HepG2 (cell line): ENCODE measurements at regions not wholly inside any gene's neighbourhood (a gene's known extent, or its start where the extent isn't known, plus 50 kb on each side); places are given as distances from the start of the nearest gene placed in this dataset.
A peak's percentile ranks its signal among the peaks of the same experiment; 100 is the strongest.

Source experiments
- ARID5B ChIP-seq: IDR thresholded peaks from 2 replicates; pipeline ENCODE4 v1.4.0; 2020; ENCODE audit warnings: mild to moderate bottlenecking, missing genetic modification reagents
- CEBPB ChIP-seq: IDR thresholded peaks from 2 replicates; pipeline ENCODE4 v1.6.1; 2011; ENCODE audit warnings: low read depth, low read length, improper control_type of control experiment, borderline replicate concordance
- EP300 ChIP-seq, 3 experiments: sonication (generic) in 1 of 3; formaldehyde crosslinking in 1 of 3; IDR thresholded peaks; 2 replicates each; pipeline versions ENCODE4 v1.5.1 to v1.6.1; 2011 to 2020; ENCODE audit warnings: low read depth in 2 of 3, low read length in 2 of 3, borderline replicate concordance in 1 of 3, improper control_type of control experiment in 1 of 3, mild to moderate bottlenecking in 1 of 3, missing genetic modification reagents in 1 of 3, moderate library complexity in 1 of 3
- FOSL2 ChIP-seq: sonication (generic); formaldehyde crosslinking; IDR thresholded peaks from 2 replicates; pipeline ENCODE4 v1.4.0; 2020; ENCODE audit warnings: missing genetic modification reagents
- HOMEZ ChIP-seq: IDR thresholded peaks from 2 replicates; pipeline ENCODE4 v1.6.1; 2016; ENCODE audit warnings: low read depth
- NFKB2 ChIP-seq: sonication (generic); formaldehyde crosslinking; IDR thresholded peaks from 2 replicates; pipeline ENCODE4 v1.4.0; 2020; ENCODE audit warnings: missing genetic modification reagents, borderline replicate concordance
- PATZ1 ChIP-seq: sonication (generic); formaldehyde crosslinking; IDR thresholded peaks from 2 replicates; pipeline ENCODE4 v1.4.0; 2020; ENCODE audit warnings: missing genetic modification reagents
- RARA ChIP-seq: IDR thresholded peaks from 2 replicates; pipeline ENCODE4 v1.6.1; 2016; ENCODE audit warnings: missing genetic modification reagents, missing compliant biosample characterization
- REST ChIP-seq, 2 experiments: IDR thresholded peaks; 2 replicates each; pipeline ENCODE4 v1.6.1; 2011 to 2012; ENCODE audit warnings: low read length in 2 of 2, borderline replicate concordance in 1 of 2, low read depth in 1 of 2, mild to moderate bottlenecking in 1 of 2, moderate library complexity in 1 of 2
- SOX6 ChIP-seq, 2 experiments: fragments of 450-650 bp in 1 of 2; sonication (generic) in 1 of 2; formaldehyde crosslinking in 1 of 2; IDR thresholded peaks; 2 replicates each; pipeline versions ENCODE4 v1.4.0 to v1.6.1; 2017 to 2020; ENCODE audit warnings: antibody characterized with exemption in 1 of 2, mild to moderate bottlenecking in 1 of 2, missing genetic modification reagents in 1 of 2
- XBP1 ChIP-seq: sonication (generic); formaldehyde crosslinking; IDR thresholded peaks from 2 replicates; pipeline ENCODE4 v1.5.0; 2020; ENCODE audit warnings: missing genetic modification reagents
- ZC3H4 ChIP-seq: sonication (generic); formaldehyde crosslinking; IDR thresholded peaks from 2 replicates; pipeline ENCODE4 v1.4.0; 2020; ENCODE audit warnings: missing genetic modification reagents, borderline replicate concordance
- ZMYM4 ChIP-seq: sonication (generic); formaldehyde crosslinking; IDR thresholded peaks from 2 replicates; pipeline ENCODE4 v1.8.1; 2023; ENCODE audit warnings: mild to moderate bottlenecking, missing genetic modification reagents
- ZNF124 ChIP-seq: sonication (generic); formaldehyde crosslinking; IDR thresholded peaks from 2 replicates; pipeline ENCODE4 v1.4.0; 2020; ENCODE audit warnings: missing genetic modification reagents
- ZNF138 ChIP-seq: sonication (generic); formaldehyde crosslinking; IDR thresholded peaks from 2 replicates; pipeline ENCODE4 v1.5.0; 2020; ENCODE audit warnings: mild to moderate bottlenecking, low read depth, missing genetic modification reagents
- ZNF562 ChIP-seq: sonication (generic); formaldehyde crosslinking; IDR thresholded peaks from 2 replicates; pipeline ENCODE4 v1.8.0; 2022; ENCODE audit warnings: missing genetic modification reagents, borderline replicate concordance
- ZNF75D ChIP-seq: sonication (generic); formaldehyde crosslinking; IDR thresholded peaks from 2 replicates; pipeline ENCODE4 v1.8.1; 2023; ENCODE audit warnings: missing genetic modification reagents, mild to moderate bottlenecking, borderline replicate concordance

GRCh38 chr2:145845207-145845894 lies 1325.4 kb upstream of the ZEB2 start (continued):
- TF ChIP-seq PATZ1 (CRISPR knock-in tag) (no peak), RARA (CRISPR knock-in tag) (peak; percentile 40; the same call in 1 of the 2 replicates), SOX6 (IDR thresholded peaks at IDR 0.05) (no peak), SOX6 (CRISPR knock-in tag; IDR thresholded peaks at IDR 0.05) (peak; percentile 40; the same call in 1 of the 2 replicates), HOMEZ (peak; percentile 31; the same call in 1 of the 2 replicates), ZNF562 (CRISPR knock-in tag) (no peak), XBP1 (no peak), ARID5B (CRISPR knock-in tag) (peak; percentile 62), CEBPB (peak; percentile 96), EP300 (IDR thresholded peaks at IDR 0.05; ENCODE audit: low read depth in 2 of 2, low read length in 2 of 2) (peak in 1 of 2 experiments; percentile 11; a peak in 1 of 4 replicates), EP300 (CRISPR knock-in tag; IDR thresholded peaks at IDR 0.05; ENCODE audit: borderline replicate concordance) (no peak), ZC3H4 (CRISPR knock-in tag) (no peak), ZMYM4 (CRISPR knock-in tag) (peak; percentile 24; the same call in 1 of the 2 replicates), REST (IDR thresholded peaks at IDR 0.05; ENCODE audit: borderline replicate concordance in 1 of 2, low read depth in 1 of 2, low read length in 2 of 2) (no peak), NFKB2 (no peak), ZNF124 (CRISPR knock-in tag) (no peak), ZNF75D (no peak), FOSL2 (no peak), ZNF138 (CRISPR knock-in tag) (no peak)
